ENCODE measurements at regions not wholly inside any gene's neighbourhood (a gene's known extent, or its start where the extent isn't known, plus 50 kb on each side); places are given as distances from the start of the nearest gene placed in this dataset.

DNA sequence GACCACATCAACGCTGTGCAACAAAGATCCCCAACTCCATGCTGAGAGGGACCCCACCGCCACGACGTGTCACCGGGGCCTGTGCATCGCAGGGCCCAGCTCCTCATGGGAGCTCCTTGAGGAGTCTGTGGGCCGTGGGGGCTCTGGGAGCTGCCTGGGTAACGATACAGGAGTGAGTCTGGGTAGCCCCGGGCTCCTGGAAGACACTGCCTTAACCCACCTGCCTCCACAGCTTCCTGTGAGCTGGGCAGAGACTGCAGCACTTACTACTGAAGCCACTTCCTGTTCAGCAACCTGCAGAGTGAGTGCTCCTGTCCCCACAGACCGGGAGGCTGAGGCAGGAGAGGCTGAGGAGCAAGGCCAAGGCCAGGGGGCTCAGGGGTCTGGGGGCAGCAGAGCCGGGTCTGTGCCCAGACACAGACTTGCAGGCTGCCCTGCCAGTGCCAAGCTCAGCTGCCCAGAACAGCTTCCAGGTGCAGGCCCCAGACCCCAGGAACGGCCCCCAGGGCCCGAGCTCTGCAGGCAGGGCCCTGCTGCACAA lies 226.7 kb downstream of the BRD1 start:
- DNase-seq: no peak

DNA sequence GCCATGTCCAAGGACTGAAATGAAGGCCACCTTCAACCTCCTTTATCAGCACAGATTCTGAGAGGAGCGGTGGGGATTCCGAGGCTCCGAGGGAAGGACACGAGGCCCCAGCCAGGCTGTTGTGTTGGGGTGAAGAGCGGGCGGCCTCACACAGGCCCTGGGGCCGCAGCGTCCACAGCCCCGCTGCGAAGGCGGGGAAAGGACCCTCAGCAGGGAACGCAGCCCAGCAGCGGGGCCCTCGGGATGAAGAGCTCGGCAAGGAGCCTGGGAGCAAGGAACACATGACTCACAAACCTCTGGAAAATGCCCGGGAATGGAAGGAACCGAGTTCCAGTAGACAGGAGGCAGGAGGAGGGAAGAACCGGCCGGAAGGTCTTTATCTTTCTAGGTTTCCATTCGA lies 227.2 kb downstream of the BRD1 start:
- no peak for DNase-seq

DNA sequence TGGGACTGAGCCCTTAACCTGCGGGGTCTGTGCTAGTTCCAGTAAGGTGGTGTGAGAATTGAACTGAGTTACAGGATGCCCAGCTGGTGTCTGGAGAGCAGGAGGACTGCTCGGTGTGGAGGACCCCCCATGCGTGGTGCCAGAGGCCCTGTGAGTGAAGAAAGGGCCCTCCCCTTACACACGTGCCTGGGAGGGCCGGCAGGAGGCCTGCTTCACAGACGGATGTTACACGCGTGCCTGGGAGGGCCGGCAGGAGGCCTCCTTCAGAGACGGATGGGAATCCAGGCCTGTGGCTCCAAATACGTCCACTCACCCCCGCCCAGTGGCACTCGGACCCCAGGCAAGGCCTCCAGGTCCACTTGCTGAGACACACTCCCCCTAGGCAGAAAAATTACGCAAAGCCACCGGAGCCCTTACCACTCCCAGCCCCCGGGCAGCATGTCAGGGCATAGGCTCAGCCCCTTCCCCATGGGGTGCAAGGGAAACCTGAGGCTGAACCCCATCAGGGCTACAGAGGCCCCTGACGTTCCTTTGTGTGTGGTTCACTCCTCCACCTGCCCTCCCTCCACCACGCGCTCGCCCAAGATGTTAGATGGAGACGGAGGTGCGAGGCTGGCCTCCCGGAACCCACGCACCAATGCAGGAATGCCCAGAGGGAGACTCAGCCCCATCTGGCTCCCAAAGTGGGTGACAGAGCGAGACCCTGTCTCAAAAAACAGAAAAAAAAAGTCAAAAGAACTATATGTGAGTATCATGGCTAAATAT lies 227.8 kb downstream of the BRD1 start:
- DNase-seq: no peak

DNA sequence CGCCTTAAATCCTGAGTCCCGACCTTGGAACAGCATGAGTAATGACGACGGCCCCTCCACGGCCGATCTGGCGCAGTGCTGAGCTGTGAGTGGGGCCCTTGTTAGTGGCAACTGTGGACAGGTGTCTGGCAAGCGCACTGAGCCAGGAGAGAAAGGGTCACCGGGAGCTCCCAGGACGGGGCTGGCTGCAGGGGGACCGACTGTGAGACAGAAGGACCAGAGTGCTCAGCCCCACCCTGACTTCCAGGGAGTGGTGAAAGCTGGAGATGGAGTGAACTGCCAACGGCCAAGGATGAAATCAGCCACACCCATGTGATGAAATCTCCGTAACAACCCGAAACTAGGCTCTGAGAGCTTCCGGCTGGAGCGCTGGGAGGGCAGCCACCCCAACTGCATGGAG lies 228.6 kb downstream of the BRD1 start:
- DNase-seq: no peak

DNA sequence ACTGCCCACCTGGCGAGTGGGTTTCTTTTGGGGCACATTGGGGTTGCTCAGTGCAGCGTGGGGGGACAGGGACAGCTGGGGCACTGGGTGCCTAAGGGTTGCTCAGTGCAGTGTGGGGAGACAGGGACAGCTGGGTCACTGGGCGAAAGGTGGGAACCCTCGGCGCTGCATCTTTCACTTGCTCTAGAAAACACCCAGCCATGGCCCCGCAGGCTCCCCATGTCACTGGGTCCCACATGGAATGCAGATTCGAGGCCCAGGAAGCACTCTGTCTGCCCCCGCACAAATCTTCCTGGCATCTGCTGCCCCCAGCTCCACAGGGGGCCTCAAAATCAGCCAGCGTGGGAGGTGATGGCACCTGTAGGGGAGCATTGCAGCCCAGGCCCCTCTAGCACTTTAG lies 229.3 kb downstream of the BRD1 start:
- no peak for DNase-seq

DNA sequence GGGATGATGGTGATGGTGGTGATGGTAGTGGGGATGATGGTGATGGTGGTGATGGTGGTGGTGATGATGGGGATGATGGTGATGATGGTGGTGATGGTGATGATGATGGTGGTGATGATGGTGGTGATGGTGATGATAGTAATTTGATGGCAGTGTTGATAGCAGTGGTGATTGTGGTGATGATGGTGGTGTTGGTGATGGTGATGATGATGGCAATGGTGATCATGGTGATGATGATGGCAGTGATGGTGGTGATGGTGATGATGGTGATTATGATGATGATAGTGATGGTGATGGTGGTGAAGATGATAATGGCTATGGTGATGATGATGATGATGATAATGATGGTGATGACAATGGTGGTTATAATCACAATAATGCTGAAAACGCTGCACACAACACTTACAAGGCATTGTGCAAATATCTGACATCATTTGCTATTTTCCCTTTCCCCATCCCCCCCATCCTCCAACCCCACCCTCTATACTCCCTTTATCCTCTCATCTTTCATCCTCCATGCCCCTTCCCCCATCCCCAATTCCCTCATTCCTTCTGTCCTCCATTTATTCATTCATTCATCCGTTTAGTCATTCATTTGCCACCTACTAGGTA lies 230.1 kb downstream of the BRD1 start:
- DNase-seq: no peak

DNA sequence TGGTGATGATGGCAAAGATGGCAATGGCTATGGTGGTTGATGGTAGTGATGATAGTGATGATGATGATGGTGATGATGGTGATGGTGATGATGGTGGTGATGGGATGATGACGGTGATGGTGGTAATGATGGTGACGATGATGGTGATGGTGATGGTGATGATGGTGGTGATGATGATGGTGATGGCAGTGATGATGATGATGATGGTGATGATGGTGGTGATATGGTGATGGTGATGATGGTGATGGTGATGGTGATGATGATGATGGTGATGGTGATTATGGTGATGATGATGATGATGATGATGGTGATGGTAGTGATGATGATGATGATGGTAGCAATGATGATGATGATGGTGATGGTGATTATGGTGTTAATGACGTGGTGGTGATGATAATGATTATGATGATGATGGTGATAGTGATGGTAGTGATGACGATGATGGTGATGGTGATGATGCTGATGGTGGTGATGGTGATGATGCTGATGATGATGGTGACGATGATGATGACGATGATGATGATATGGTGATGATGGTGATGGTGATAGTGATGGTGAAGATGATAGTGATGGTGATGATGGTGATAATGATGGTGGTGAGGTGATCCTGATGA lies 232.1 kb downstream of the BRD1 start:
- DNase-seq: no peak

DNA sequence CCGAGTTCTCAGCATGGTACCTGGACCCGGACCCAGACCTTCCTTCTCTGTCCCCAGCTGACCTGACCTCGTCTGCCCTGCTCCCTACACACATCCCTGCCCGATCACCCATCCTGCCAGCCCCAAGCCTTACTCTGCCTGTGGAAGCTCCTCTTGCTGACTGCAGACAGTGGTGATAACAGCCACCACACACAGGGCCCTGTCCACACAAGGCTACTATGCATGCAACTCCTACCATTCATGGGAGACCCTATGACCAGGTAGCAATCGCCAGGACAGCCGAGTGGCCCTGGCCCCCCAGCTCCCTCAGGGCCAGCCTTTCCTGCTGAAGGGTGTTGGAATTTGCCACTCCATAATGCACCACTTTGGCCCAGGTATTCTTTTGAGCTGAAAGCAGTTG lies 233.6 kb downstream of the BRD1 start:
- no peak for DNase-seq

DNA sequence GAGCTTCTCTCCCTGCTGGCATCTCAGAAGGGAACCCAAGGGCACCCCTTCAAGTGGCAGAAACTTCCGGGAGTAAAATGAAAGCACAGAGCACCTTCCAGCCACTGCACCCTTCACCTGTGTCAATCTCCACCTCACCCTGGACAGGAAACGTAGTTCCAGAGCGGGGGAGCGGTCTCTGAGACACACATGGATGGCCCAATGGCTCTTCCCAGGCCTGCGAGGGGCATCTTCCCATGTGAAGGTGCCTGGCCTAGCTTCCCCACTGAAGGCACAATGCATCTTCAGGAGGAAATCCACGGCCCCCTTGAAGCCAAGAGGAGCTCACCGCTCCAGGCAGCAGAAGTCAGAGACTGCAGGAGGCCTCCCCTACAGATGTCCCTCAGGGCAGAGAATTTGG lies 234.2 kb downstream of the BRD1 start:
- no peak for DNase-seq

DNA sequence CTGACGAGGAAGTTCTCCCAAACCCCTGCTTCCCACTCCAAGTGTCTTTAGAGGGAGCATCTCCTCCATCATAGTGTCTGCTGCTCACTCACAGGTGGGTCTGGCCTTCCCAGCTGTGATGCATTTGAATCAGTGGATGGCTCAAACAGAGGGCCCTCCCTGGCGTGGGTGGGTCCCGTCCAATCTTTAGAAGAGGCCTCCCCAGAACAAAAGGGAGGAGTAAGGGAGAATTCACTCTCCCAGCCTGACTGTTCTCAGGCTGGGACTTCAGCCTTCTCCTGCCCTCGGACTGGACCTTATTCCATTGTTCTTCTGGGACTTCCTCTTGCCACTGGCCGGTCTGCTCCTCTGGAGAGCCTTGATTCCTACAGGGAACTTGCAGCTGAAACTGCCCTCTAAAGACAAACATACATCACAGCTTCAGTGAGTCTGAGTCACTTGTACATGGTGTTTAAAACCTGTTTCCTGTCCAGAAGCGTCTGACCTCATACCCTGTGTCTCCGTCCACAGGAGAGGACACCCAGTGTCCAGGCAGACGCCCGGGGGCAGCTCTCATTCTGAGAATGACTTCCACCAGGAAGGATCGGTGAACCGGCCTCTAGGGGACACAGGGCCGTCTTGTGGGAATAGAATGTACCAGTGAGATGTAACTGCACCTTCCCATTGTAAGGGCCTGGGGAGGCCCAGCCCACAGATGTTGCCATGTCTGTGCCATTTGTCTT lies 234.7 kb downstream of the BRD1 start:
- no peak for DNase-seq

DNA sequence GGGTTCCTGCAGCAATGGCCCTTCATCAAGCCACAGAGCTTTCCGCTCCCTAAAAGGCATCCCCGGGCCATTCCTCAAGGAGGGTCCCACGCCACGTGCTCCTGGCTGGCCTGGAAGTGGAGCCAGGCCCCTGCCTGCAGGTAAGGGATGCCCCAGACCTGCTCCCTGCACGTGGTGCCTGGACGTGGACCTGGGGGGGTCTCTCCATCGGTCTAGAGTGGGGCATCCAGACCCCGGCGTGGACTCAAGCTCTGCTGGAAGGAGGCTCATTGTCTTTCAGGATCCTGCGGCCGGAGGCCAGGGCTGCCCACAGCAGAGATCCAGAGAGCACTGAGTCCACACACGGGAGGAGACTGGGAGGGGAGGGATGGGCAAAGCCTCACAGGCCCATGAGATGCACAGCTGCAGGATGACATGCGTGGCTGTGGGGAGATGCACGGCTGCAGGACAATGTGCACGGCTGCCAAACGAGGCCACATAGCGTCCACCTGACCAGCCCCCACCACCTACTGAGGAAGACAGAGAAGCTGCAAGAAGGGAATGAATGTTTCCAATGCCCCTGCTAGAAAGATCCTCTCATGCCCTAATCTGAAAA lies 236.7 kb downstream of the BRD1 start:
- DNase-seq: no peak

DNA sequence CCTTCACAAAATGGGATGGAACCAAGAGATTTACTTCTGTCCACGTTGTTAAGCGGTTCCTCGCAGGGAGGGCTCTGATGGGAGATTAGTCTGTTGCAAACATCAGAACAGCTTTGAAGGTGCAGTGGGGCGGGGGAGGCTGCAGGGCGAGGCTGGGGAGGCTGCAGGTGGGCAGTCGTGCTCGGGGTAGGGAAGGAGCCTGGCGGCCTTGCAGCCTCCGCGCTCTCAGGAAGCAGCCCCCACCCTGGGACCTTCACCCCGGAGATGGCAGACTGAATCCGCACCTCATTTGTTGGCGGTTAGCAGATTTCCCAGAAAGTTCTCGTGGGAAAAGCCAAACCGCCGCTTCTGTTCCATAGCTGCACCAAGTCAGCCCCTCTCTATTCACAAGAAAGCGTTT lies 237.3 kb downstream of the BRD1 start:
- DNase-seq: no peak

DNA sequence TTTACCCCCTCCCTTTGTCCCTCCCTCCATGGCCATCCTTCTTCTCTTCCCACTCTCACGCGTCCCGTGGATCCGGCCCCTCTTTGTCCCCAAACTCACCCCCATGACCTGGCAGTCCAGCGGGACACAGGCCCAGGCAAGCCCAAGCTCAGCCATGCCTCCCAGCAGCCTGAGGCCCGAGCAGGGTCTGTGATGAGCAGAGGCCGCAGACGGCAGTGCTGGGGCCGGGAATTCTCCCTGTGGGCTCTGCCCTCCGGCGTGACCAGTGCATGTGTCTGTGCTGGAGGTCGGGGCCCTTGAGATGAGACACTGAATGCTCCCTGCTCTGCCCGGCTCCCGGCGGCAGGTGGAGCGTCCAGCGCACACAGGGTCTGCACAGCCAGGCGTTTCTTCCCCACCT lies 237.9 kb downstream of the BRD1 start:
- no peak for DNase-seq

DNA sequence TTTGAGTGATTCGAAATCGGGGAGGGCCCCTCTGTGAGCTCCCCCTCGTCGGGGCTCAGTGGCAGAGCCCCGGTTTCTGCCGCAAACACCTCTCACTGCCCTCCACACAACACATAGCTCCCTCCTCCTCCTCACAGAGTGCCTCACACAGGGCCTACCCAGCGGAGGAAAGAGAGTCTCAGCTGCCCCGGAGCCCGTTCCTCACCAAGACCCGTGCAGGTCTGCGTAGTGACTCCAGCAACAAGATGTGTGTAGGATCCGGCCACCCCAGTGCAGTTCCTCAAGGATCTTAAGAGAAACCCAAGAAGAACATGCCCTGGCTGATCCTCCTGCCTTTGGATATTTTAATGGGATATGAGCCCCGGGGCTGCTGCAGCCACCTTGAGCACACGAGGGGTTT lies 238.4 kb downstream of the BRD1 start:
- no peak for DNase-seq

DNA sequence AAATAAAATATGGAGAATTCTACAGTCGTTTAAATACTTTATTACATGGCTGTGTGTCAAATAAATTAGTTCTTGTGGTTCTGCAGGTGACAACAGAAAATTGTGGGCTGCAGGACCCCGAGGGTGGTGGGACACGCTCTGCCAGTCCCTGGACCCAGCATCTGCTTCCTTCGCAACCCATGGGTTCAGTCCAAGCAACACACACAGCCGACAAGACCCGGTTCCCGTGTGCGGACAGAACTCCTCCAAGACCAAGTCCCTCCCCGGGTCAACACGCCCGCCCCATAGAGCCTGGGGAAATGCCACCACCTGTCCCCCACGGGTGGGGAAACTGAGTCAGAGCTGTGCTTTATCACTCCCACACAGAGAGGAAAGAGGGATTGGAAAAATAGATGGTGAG lies 238.9 kb downstream of the BRD1 start:
- DNase-seq: no peak

DNA sequence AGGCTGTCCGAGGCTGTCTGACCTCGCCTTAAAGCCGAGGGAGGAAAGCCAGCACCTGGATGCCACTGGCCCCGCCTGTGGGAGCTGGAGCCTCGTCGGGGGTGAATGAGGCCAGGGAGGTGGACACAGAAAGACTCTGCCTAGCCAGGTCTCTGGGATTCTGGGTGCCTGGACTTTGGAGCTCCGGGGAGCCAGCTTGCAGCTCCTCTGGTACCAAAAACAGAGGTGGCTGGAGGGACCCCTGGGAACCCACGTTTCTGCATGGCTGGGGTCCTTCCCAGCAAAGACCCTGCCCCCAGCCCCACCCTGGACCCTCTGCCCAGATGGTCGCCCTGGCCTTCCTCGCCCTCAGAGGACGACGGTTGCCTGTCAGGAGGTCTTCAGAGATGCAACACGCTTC lies 239.7 kb downstream of the BRD1 start:
- no peak for DNase-seq

DNA sequence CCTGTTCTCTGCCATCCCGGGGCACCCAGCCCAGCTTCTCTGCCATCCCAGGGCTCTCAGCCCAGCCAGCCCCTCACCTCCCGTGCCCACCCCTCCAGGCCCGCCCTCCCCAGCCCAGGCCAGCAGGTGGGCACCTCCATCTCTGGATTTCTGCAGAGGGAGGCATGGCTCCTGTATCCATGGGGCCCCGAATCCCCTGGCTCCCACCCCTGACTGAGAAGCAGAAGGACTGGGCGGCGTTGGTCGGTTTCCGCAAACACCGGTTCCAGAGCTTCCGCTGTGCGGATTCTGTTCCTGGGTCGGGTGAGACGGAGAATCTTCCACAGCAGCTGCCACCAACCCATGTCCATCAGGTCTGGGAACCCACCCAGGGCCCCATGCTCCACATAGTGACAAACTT lies 240.3 kb downstream of the BRD1 start:
- DNase-seq: no peak

DNA sequence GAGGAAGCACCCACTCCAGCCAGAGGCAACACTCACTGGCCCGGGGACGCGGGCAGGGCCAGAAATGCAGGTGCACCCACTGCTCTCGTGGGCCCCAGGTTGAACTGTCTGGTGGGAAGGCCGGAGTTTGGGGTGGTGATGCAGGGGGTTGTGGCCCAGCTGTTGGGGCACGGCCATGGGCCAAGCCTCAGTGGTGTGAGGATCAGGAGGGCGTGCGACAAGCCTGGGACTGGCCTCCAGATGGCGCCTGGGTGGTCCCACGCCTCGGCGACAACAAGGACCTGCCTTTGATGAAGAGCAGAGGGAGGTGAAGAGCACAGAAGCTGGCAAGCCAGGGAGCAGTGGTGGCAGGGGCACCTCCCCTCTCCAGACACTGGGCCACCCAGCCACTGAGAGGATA lies 240.8 kb downstream of the BRD1 start:
- DNase-seq: no peak

DNA sequence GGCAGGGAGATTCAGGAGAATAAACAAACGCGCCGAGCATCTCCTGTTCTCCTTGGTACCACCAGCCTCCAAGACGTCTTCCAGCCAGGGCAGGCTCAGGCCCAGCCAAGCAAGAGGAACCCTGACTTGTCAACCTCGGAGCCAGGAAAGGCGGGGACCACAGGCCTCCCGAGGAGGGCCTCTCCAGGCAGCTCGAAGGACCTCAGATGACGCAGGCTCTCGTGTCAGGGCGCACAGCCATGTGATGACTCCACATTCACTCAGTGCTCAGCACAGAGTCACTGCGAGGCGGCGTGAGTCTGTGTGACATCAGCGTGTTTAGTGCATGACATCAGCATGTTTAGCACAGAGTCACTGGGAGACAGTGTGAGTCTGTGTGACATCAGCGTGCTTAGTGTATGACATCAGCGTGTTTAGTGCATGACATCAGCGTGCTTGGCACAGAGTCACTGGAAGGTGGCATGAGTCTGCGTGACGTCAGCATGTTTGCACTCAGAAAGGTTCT lies 241.4 kb downstream of the BRD1 start:
- no peak for DNase-seq

DNA sequence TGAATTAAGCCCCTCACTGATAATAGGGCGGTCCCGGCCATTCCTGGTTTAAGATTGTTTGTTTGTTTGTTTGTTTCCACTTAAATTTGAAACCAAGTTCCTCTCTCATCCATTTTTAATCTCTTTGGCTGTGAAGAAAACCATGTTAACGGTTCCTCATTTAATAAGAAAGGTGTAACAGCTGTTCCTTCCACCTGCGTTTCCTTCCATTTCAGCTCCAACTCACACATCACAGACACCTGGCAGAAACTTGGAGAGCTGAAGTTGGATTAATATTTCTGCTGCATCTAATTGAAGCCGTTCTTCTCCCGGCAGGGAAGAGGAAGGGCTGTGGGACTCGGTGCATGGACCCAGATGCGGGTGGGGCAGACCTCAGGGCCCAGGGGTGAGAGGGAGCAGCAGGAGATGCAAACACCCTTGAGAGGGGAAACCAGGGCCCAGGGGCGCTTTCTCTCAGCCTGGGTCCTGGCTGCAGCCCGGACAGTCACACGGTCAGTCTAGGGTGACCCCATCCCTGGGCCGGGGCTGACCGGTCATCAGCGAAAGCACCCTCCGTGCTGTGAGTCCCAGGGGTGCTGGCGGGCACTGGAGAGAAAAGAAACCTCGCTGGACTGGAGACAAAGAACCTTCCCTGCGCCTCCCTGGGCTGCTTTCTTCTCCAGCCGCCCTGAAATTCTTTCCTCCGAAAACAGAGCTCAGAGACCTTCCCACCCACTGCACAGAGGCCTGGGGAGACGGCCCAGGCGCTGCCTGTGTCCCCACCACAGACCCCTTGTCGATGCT lies 242.0 kb downstream of the BRD1 start:
- no peak for DNase-seq

DNA sequence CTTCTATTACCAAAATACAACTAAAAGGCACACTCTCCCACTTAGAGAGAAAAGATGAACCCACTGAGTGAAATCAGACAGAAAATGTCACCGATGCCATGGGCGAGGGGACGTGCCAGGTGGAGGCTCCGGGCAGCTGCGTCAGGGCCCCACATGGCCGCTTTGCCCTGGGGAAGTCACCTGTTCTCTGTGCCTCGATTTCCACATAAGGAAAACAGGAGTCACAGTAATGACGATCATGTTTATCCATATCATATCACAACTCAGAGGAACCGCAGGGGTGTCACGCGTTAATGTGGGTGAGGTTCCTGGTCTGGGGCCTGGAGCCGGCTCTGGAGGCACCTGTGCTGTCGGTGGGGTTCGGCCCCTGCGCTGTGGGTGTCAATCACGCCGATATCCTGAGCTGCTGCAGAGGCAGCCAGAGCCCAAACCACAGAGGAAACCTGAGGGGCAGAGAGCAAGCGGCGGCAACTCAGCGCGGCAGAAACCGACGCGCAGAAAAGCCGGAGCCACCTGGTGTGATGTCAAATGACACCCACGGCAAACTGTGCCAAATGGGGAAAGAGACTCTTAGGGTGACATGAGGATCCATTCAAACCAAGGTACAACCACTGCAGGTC lies 243.7 kb downstream of the BRD1 start:
- DNase-seq: no peak

DNA sequence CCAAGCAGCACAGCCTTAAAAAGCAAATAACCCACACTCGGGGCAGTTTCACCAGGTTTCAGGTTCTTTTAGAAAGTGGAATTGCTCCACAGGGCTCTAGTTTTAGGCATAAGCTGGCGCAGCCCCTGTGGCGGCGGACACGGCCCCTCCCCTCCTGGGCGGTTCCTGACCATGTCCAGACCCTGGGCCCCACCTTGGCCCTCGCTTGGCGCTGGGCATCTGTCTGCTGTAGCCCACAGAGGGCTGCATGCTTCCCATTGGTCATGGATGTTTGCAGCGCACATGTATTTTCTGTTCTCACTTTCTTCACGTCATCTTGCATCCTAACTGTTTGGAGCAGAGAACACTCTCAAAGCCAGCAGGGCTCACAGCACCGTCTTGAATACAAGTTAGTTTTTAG lies 244.3 kb downstream of the BRD1 start:
- DNase-seq: no peak
